ENCODE measurements at regions not wholly inside any gene's neighbourhood (a gene's known extent, or its start where the extent isn't known, plus 50 kb on each side); places are given as distances from the start of the nearest gene placed in this dataset.
"Not testable (repeated sequence)": the region's sequence is repeated elsewhere in the genome, so short reads cannot be mapped to it uniquely, and the experiment has no call there.

- DNase-seq, result no peak
Measured at GRCh38 chr2:16090650-16091575, 150.6 kb downstream of the MYCN start.

- not testable (repeated sequence) for DNase-seq
Measured at GRCh38 chr2:16089491-16089890, 149.1 kb downstream of the MYCN start.

GRCh38 chr2:16088802-16089112 is 148.4 kb downstream of the MYCN start:
- no peak for DNase-seq

- DNase-seq, result no peak
Measured at GRCh38 chr2:16088035-16088801, 147.9 kb downstream of the MYCN start.

- not testable (repeated sequence) for DNase-seq
Measured at GRCh38 chr2:16086136-16086535, 145.8 kb downstream of the MYCN start.

GRCh38 chr2:16085073-16085472 is 144.7 kb downstream of the MYCN start:
- DNase-seq, result no peak

GRCh38 chr2:16084274-16084673 is 143.9 kb downstream of the MYCN start:
- no peak for DNase-seq

- no peak for DNase-seq
Measured at GRCh38 chr2:16082276-16082675, 141.9 kb downstream of the MYCN start.

- no peak for DNase-seq
Measured at GRCh38 chr2:16081316-16082200, 141.2 kb downstream of the MYCN start.

- DNase-seq, result no peak
Measured at GRCh38 chr2:16080516-16080915, 140.2 kb downstream of the MYCN start.

GRCh38 chr2:16080071-16080470 is 139.7 kb downstream of the MYCN start:
- DNase-seq, result no peak

GRCh38 chr2:16079637-16080036 is 139.3 kb downstream of the MYCN start:
- no peak for DNase-seq

GRCh38 chr2:16077601-16078000 is 137.3 kb downstream of the MYCN start:
- DNase-seq, result no peak

GRCh38 chr2:16076911-16077310 is 136.6 kb downstream of the MYCN start:
- no peak for DNase-seq

- DNase-seq, result no peak
Measured at GRCh38 chr2:16075045-16076012, 135.0 kb downstream of the MYCN start.

- no peak for DNase-seq
Measured at GRCh38 chr2:16073921-16074425, 133.6 kb downstream of the MYCN start.

GRCh38 chr2:16073471-16073870 is 133.1 kb downstream of the MYCN start:
- no peak for DNase-seq

- no peak for DNase-seq
Measured at GRCh38 chr2:16072638-16073290, 132.4 kb downstream of the MYCN start.

GRCh38 chr2:16071865-16072637 is 131.7 kb downstream of the MYCN start:
- DNase-seq, result no peak
